ENCODE measurements at regions not wholly inside any gene's neighbourhood (a gene's known extent, or its start where the extent isn't known, plus 50 kb on each side); places are given as distances from the start of the nearest gene placed in this dataset.

DNA sequence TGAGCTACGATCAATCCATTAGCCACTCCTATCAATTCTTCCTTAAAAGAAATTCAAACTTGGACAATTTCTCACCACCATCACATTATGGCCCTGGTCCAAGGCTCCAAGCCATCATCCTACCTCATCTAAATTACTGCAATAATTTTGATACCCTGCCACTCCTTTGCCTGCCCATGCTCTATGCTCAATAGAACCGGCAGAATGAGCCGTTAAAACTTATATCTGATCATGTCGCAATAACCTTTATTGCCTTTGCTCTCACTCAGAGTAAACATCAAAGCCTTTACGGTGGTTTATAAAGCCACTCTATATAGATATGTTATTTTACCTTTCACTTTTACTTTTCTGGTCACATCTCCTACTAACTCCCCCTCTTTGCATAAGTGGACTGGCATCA, 2392.1 kb upstream of the RAG2 start:
- no peaks in the 10 kb centered on the region for H3K36me3 ChIP-seq
- H3K27ac ChIP-seq: no peak overlapping the region
- H3K27me3 ChIP-seq: no peaks in the 10 kb centered on the region
- WGBS, 3 donors: 68 to 71% (median 70%) methylated on average over 5 of the region's 5 CpGs
- TF ChIP-seq, protein P1, sequence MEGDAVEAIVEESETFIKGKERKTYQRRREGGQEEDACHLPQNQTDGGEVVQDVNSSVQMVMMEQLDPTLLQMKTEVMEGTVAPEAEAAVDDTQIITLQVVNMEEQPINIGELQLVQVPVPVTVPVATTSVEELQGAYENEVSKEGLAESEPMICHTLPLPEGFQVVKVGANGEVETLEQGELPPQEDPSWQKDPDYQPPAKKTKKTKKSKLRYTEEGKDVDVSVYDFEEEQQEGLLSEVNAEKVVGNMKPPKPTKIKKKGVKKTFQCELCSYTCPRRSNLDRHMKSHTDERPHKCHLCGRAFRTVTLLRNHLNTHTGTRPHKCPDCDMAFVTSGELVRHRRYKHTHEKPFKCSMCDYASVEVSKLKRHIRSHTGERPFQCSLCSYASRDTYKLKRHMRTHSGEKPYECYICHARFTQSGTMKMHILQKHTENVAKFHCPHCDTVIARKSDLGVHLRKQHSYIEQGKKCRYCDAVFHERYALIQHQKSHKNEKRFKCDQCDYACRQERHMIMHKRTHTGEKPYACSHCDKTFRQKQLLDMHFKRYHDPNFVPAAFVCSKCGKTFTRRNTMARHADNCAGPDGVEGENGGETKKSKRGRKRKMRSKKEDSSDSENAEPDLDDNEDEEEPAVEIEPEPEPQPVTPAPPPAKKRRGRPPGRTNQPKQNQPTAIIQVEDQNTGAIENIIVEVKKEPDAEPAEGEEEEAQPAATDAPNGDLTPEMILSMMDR (IDR thresholded peaks at IDR 0.05): no peak
- TF ChIP-seq POLR2A (IDR thresholded peaks at IDR 0.05): no peak
- TF ChIP-seq EP300 (IDR thresholded peaks at IDR 0.05): no peak
- no peaks in the 10 kb centered on the region for H3K4me1 ChIP-seq (ENCODE audit: insufficient read depth)
- no peak overlapping the region for H3K4me3 ChIP-seq
- H3K9me3 ChIP-seq: no peaks in the 10 kb centered on the region
- intact Hi-C loops (cut with DNase I): no loop called here
- DNase-seq: no peak

DNA sequence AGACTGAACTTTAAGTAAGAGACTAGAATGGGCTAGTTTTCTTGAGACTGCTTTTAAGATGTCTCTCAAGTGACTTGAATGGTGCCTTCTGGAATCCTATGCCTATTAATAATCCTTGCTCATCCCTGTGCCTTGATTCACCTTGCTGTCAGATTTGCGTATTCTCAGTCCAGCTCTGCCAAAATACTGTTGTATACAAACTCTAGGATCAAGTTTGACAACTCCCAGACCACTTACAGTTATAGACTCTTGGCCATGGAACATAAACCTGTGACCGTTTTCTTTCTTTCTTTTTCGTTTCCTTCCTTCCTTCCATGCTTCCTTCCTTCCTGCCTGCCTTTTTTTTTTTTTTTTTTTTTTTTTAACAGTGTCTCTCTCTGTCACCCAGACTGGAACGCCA, 2390.9 kb upstream of the RAG2 start:
- no peak for DNase-seq
- WGBS, 3 donors: 77 to 81% (median 80%) methylated on average over 3 to 4 of the region's 4 CpGs
- Histone ChIP-seq H3K27me3 (no peaks in the 10 kb centered on the region), H3K27ac (no peak overlapping the region), H3K4me1 (ENCODE audit: insufficient read depth) (no peaks in the 10 kb centered on the region), H3K4me3 (no peak overlapping the region), H3K9me3 (no peaks in the 10 kb centered on the region), H3K36me3 (no peaks in the 10 kb centered on the region)
- TF ChIP-seq, protein P1 (IDR thresholded peaks at IDR 0.05): no peak
- TF ChIP-seq POLR2A (IDR thresholded peaks at IDR 0.05): no peak
- intact Hi-C loops (cut with DNase I): no loop called here

DNA sequence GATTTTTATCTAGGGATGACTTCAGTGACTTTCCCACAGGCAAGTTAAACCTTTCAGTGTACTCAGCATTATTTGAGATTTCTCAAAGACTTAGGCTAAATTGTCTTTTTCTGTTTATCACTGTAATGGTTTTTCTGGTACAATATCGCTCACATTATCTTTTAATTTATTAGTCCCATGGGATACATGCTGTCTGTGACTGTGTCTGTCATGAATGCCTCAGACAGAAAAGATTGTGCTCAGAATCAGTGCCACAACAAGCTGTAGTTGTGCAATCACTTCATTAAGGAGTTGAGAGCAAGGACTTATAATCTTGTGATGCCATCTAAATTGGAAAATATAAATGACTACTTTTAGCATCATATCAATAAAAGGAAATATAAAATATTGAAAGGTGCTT, 2374.2 kb upstream of the RAG2 start:
- TF ChIP-seq, protein P1 (IDR thresholded peaks at IDR 0.05): no peak
- Histone ChIP-seq H3K4me1 (ENCODE audit: insufficient read depth) (no peaks in the 10 kb centered on the region), H3K36me3 (no peaks in the 10 kb centered on the region), H3K9me3 (no peaks in the 10 kb centered on the region), H3K27ac (no peak overlapping the region), H3K4me3 (no peak overlapping the region), H3K27me3 (no peaks in the 10 kb centered on the region)
- DNase-seq: no peak
- WGBS, 3 donors: 78 to 91% (median 80%) methylated on average over 1 of the region's 1 CpG
- intact Hi-C loops (cut with DNase I): no loop called here

DNA sequence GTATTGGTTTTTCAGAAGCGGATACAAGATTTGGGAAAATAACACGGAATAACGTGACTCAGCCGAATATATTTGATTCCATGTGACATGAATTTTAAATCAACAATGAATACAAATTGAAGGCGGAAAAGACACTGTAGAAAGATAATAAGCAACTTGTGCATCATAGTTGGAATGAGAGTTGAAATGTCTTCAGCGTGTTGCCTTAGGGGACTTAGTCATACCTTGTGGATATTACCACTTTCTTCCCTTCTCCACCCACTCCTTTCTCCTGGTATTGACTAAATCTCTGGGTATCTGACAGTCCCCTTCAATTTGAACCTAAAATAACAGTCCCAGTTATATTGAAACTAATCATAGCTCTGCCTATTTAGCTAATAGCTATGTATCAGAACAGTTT, 2373.1 kb upstream of the RAG2 start:
- TF ChIP-seq POLR2A (IDR thresholded peaks at IDR 0.05) (no peak), EP300 (IDR thresholded peaks at IDR 0.05) (no peak)
- TF ChIP-seq, protein P1 (IDR thresholded peaks at IDR 0.05): no peak

DNA sequence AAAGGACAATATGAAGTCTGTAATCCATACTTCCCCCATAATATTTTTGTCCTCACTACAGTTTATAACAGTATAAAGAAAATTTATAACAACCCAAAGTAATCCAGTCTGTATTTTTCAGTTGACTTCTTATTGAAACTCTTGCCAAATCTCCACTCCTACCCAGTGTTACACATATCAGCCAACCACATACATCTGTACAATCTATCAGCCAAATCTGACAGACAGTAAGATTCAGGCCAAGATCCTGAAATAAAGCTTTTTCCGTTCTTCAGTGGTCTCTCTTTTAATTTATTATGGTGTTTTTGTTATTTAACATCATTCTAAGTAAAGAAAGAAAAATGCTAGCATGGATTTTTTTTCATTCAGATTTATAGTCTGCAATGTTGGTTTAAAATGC, 2370.9 kb upstream of the RAG2 start:
- DNase-seq: no peak
- WGBS, 3 donors: 0% methylated on average over 1 of the region's 1 CpG
- Histone ChIP-seq H3K36me3 (no peaks in the 10 kb centered on the region), H3K4me3 (no peak overlapping the region), H3K9me3 (no peaks in the 10 kb centered on the region), H3K4me1 (ENCODE audit: insufficient read depth) (no peaks in the 10 kb centered on the region), H3K27me3 (no peaks in the 10 kb centered on the region), H3K27ac (no peak overlapping the region)
- TF ChIP-seq, protein P1 (IDR thresholded peaks at IDR 0.05): no peak
- TF ChIP-seq EP300 (IDR thresholded peaks at IDR 0.05): no peak
- no peak for TF ChIP-seq POLR2A (IDR thresholded peaks at IDR 0.05)
- intact Hi-C loops (cut with DNase I): no loop called here

More for the DNA sequence above, 2373.1 kb upstream of the RAG2 start:
- H3K4me3 ChIP-seq: no peak overlapping the region
- no peak for DNase-seq
- H3K4me1 ChIP-seq (ENCODE audit: insufficient read depth): no peaks in the 10 kb centered on the region
- intact Hi-C loops (cut with DNase I): no loop called here
- H3K36me3 ChIP-seq: no peaks in the 10 kb centered on the region
- 78 to 96% (median 92%) methylated on average over 6 of the region's 6 CpGs for WGBS, 3 donors
- no peaks in the 10 kb centered on the region for H3K27me3 ChIP-seq
- no peaks in the 10 kb centered on the region for H3K9me3 ChIP-seq
- H3K27ac ChIP-seq: no peak overlapping the region

Measured in ovary (tissue), 7 donors.